ENCODE measurements at regions not wholly inside any gene's neighbourhood (a gene's known extent, or its start where the extent isn't known, plus 50 kb on each side); places are given as distances from the start of the nearest gene placed in this dataset.

GRCh38 chr10:61845196-61845949, 56.1 kb upstream of the ARID5B start:
- TF ChIP-seq CTCF (conservative IDR thresholded peaks at IDR 0.05; ENCODE audit: low read depth, low read length) (no peak), RCOR1 (IDR thresholded peaks at IDR 0.05; ENCODE audit: insufficient replicate concordance, low read length) (no peak), SMC3 (IDR thresholded peaks at IDR 0.05; ENCODE audit: low read depth, low read length) (no peak), POLR2A (IDR thresholded peaks at IDR 0.05; ENCODE audit: low read depth, low read length) (no peak), MXI1 (IDR thresholded peaks at IDR 0.05; ENCODE audit: borderline replicate concordance, low read depth, low read length) (no peak), MAZ (IDR thresholded peaks at IDR 0.05; ENCODE audit: borderline replicate concordance, low read depth, low read length) (no peak), ELK1 (IDR thresholded peaks at IDR 0.05; ENCODE audit: borderline replicate concordance, low read depth, low read length) (no peak), MAFK (IDR thresholded peaks at IDR 0.05; ENCODE audit: low read depth, low read length) (no peak), RAD21 (IDR thresholded peaks at IDR 0.05; ENCODE audit: low read length) (no peak), NFE2L2 (IDR thresholded peaks at IDR 0.05; ENCODE audit: low read depth, low read length) (no peak), CEBPB (IDR thresholded peaks at IDR 0.05; ENCODE audit: low read depth, low read length) (no peak), CHD1 (IDR thresholded peaks at IDR 0.05; ENCODE audit: low read depth, low read length) (no peak)
- TF ChIP-seq, protein P1, sequence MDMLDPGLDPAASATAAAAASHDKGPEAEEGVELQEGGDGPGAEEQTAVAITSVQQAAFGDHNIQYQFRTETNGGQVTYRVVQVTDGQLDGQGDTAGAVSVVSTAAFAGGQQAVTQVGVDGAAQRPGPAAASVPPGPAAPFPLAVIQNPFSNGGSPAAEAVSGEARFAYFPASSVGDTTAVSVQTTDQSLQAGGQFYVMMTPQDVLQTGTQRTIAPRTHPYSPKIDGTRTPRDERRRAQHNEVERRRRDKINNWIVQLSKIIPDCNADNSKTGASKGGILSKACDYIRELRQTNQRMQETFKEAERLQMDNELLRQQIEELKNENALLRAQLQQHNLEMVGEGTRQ (IDR thresholded peaks at IDR 0.05; ENCODE audit: low read depth, low read length), result no peak
